HL-60 (cell line): ENCODE measurements at regions not wholly inside any gene's neighbourhood (a gene's known extent, or its start where the extent isn't known, plus 50 kb on each side); places are given as distances from the start of the nearest gene placed in this dataset.

ENCODE experiments used
- CTCF ChIP-seq: IDR thresholded peaks from one replicate; pipeline ENCODE4 v1.5.1; 2011; ENCODE audit warnings: low read length, control low read depth, inconsistent platforms; ENCODE audit not compliant: insufficient read depth
- GABPA ChIP-seq: IDR thresholded peaks from 2 replicates; pipeline ENCODE4 v1.6.1; 2012; ENCODE audit warnings: low read depth
- POLR2AphosphoS5 ChIP-seq: IDR thresholded peaks from 2 replicates; pipeline ENCODE4 v1.6.1; 2012; ENCODE audit warnings: low read depth
- REST ChIP-seq: IDR thresholded peaks from 2 replicates; pipeline ENCODE4 v1.6.1; 2012; ENCODE audit warnings: low read depth; ENCODE audit not compliant: insufficient replicate concordance

- TF ChIP-seq REST, result no peak
- no peak for TF ChIP-seq CTCF
- no peak for TF ChIP-seq GABPA
- TF ChIP-seq POLR2AphosphoS5, result no peak
Measured at GRCh38 chr3:132821314-132821713, 99.1 kb upstream of the NPHP3 start.
